ENCODE measurements at regions not wholly inside any gene's neighbourhood (a gene's known extent, or its start where the extent isn't known, plus 50 kb on each side); places are given as distances from the start of the nearest gene placed in this dataset.

- TF ChIP-seq CTCF (conservative IDR thresholded peaks at IDR 0.05 in 1 of 2, IDR thresholded peaks at IDR 0.05 in 1 of 2; ENCODE audit: extremely low read depth in 1 of 2, insufficient read depth in 1 of 2, low read depth in 1 of 2, low read length in 2 of 2) (no peak), EZH2 (IDR thresholded peaks at IDR 0.05; ENCODE audit: borderline replicate concordance, low read length) (no peak)
These were observed 103.1 kb upstream of the UNC5C start for GRCh38 chr4:95651891-95652290.
